ENCODE measurements at regions not wholly inside any gene's neighbourhood (a gene's known extent, or its start where the extent isn't known, plus 50 kb on each side); places are given as distances from the start of the nearest gene placed in this dataset.

GRCh38 chr18:55974521-55974920 is 386.5 kb upstream of the TCF4 start (continued):
- TF ChIP-seq ZBTB11 (CRISPR knock-in tag; IDR thresholded peaks at IDR 0.05): no peak
- no peak for TF ChIP-seq POLR2AphosphoS2 (IDR thresholded peaks at IDR 0.05; ENCODE audit: low read depth, low read length)
- TF ChIP-seq IRF5 (IDR thresholded peaks at IDR 0.05; ENCODE audit: borderline replicate concordance): no peak
- no peak for TF ChIP-seq KAT2A (conservative IDR thresholded peaks at IDR 0.05; ENCODE audit: control insufficient read depth, low read depth, low read length)
- TF ChIP-seq IRF4 (IDR thresholded peaks at IDR 0.05; ENCODE audit: low read depth, low read length): no peak
- no peak for TF ChIP-seq ZBED1 (IDR thresholded peaks at IDR 0.05; ENCODE audit: borderline replicate concordance)
- TF ChIP-seq CREM (IDR thresholded peaks at IDR 0.05; ENCODE audit: low read depth): no peak
- TF ChIP-seq RELA (IDR thresholded peaks at IDR 0.05; ENCODE audit: borderline replicate concordance, partially characterized antibody): no peak
- TF ChIP-seq SMAD1 (IDR thresholded peaks at IDR 0.05; ENCODE audit: low read depth, partially characterized antibody): no peak

GRCh38 chr18:55968550-55968949 is 380.6 kb upstream of the TCF4 start:
- ChIA-PET RAD21 (ENCODE audit: unreplicated experiment) (interaction anchor here (1.0 kb wide), 1 partner anchor 734 kb away, joined by 3 read pairs; no protein-coding TSS in a partner anchor), POLR2A (no interaction called here), CTCF (no interaction called here), SMC1A (ENCODE audit: uncharacterized antibody, unreplicated experiment) (no interaction called here)
- no TSS peak for BruUV-seq (replicated peaks)
- FAIRE-seq: no peak
- no peaks in the 10 kb centered on the region for H3K36me3 ChIP-seq (ENCODE audit: control insufficient read depth in 2 of 2, insufficient read depth in 2 of 2, low read length in 1 of 2)
- H3K27ac ChIP-seq (ENCODE audit: control insufficient read depth, insufficient read depth): no peak overlapping the region
- H3K9me3 ChIP-seq (replicated peaks; ENCODE audit: control insufficient read depth, insufficient read depth, low read length): no peaks in the 10 kb centered on the region
- no peaks in the 10 kb centered on the region; a peak in 1 of 4 replicates for H3K27me3 ChIP-seq (replicated peaks in 1 of 2; ENCODE audit: control insufficient read depth in 2 of 2, insufficient read depth in 2 of 2, low read length in 1 of 2)
- 11% methylated on average over 3 of the region's 3 CpGs for WGBS (ENCODE audit: insufficient coverage, insufficient replicate concordance, low lambda C conversion rate, missing lambda C conversion rate)
- H3K4me1 ChIP-seq (ENCODE audit: control insufficient read depth, insufficient read depth, low read length): no peaks in the 10 kb centered on the region
- intact Hi-C loops (cut with micrococcal nuclease; ENCODE audit: unreplicated experiment): no loop called here
- no peaks in the 10 kb centered on the region for H4K20me1 ChIP-seq (ENCODE audit: control insufficient read depth, insufficient read depth)
- no peak overlapping the region for H2AFZ ChIP-seq (ENCODE audit: control insufficient read depth, low read depth, low read length)
- H3K79me2 ChIP-seq (ENCODE audit: control insufficient read depth, insufficient read depth, low read length): no peaks in the 10 kb centered on the region
- DNase-seq (ENCODE audit: low read depth, low spot score): no peak
- no peak overlapping the region for H3K4me2 ChIP-seq (ENCODE audit: control insufficient read depth, insufficient read depth)
- no peak for ATAC-seq
- H3K9ac ChIP-seq (ENCODE audit: control insufficient read depth, insufficient read depth, low read length): no peak overlapping the region
- H3K4me3 ChIP-seq: no peak overlapping the region
- in situ Hi-C loops (cut with MboI): no loop called here
- TF ChIP-seq MEF2B (IDR thresholded peaks at IDR 0.05; ENCODE audit: partially characterized antibody, poor library complexity, severe bottlenecking) (no peak), HSF1 (IDR thresholded peaks at IDR 0.05; ENCODE audit: low read depth, low read length) (no peak), MLLT1 (IDR thresholded peaks at IDR 0.05) (no peak), ZBED1 (IDR thresholded peaks at IDR 0.05; ENCODE audit: borderline replicate concordance) (no peak), LARP7 (IDR thresholded peaks at IDR 0.05) (no peak), STAT1 (conservative IDR thresholded peaks at IDR 0.05) (no peak), SMARCA5 (IDR thresholded peaks at IDR 0.05) (no peak)
